GM12878 (cell line): ENCODE measurements at regions not wholly inside any gene's neighbourhood (a gene's known extent, or its start where the extent isn't known, plus 50 kb on each side); places are given as distances from the start of the nearest gene placed in this dataset.

Experiments used
- ATAC-seq: fragments of 200-7000 bp; cut with Tn5 transposase; 3 replicates; pipeline ENCODE4 v1.9.1; 2020; ENCODE audit warnings: mild to moderate bottlenecking, moderate library complexity
- BruUV-seq: library from RNA; stranded (reverse); fragments of 400-500 nt; replicated peaks from 2 replicates; lab custom pipeline; 2021; lab: Mats Ljungman, UMichigan
- CTCF ChIA-PET: fragments of 300-600 bp; sonication (Branson Sonifier 250); formaldehyde crosslinking; extraction: SDS; loops from one replicate; lab custom pipeline; 2021; ENCODE audit warnings: inconsistent platforms; lab: Yijun Ruan, JAX
- POLR2A ChIA-PET: fragments of 350-600 bp; formaldehyde crosslinking; extraction: SDS; loops from one replicate; lab custom pipeline; 2021; ENCODE audit warnings: inconsistent platforms; lab: Charles Lee
- RAD21 ChIA-PET: fragments of 300-600 bp; sonication (Branson Sonifier 250); formaldehyde crosslinking; loops from one replicate; lab custom pipeline; 2023; ENCODE audit warnings: antibody characterized with exemption; ENCODE audit not compliant: unreplicated experiment; lab: Charles Lee
- SMC1A ChIA-PET: fragments of 300-600 bp; sonication (Branson Sonifier 250); formaldehyde crosslinking; loops from one replicate; lab custom pipeline; 2023; ENCODE audit not compliant: unreplicated experiment, uncharacterized antibody; lab: Charles Lee
- DNase-seq: peaks from one replicate; pipeline ENCODE4 v3.0.0-alpha.2; 2011; ENCODE audit warnings: low read depth, low spot score
- FAIRE-seq: peaks from 3 replicates; lab custom pipeline; 2011; peaks lifted over from hg19 to GRCh38; lab: Jason Lieb, UNC
- H2AFZ ChIP-seq: 2 replicates; pipeline ENCODE4 v1.6.0; 2011; ENCODE audit warnings: low read depth, low read length, control low read depth; ENCODE audit not compliant: control insufficient read depth
- H3K27ac ChIP-seq: 2 replicates; pipeline ENCODE4 v1.5.1; 2011; ENCODE audit warnings: control low read depth; ENCODE audit not compliant: control insufficient read depth, insufficient read depth
- H3K27me3 ChIP-seq, 2 experiments: replicated peaks in 1 of 2; 2 replicates each; pipeline versions ENCODE4 v1.6.0 to v1.6.1; 2011; ENCODE audit warnings: low read length in 1 of 2; ENCODE audit not compliant: control insufficient read depth in 2 of 2, insufficient read depth in 2 of 2
- H3K36me3 ChIP-seq, 2 experiments: 2 replicates each; pipeline ENCODE4 v1.5.1; 2011; ENCODE audit warnings: low read length in 1 of 2; ENCODE audit not compliant: control insufficient read depth in 2 of 2, insufficient read depth in 2 of 2
- H3K4me1 ChIP-seq: 2 replicates; pipeline ENCODE4 v1.6.1; 2011; ENCODE audit warnings: mild to moderate bottlenecking, low read length, moderate library complexity, mixed read lengths; ENCODE audit not compliant: control insufficient read depth, insufficient read depth
- H3K4me2 ChIP-seq: 2 replicates; pipeline ENCODE4 v1.6.0; 2011; ENCODE audit warnings: control low read depth; ENCODE audit not compliant: control insufficient read depth, insufficient read depth
- H3K4me3 ChIP-seq: fragments of 200-600 bp; sonication (generic); 2 replicates; pipeline ENCODE4 v1.5.1; 2016
- H3K79me2 ChIP-seq: 2 replicates; pipeline ENCODE4 v1.6.0; 2011; ENCODE audit warnings: low read length; ENCODE audit not compliant: control insufficient read depth, insufficient read depth
- H3K9ac ChIP-seq: 2 replicates; pipeline ENCODE4 v1.8.0; 2011; ENCODE audit warnings: low read length, control low read depth, mixed read lengths; ENCODE audit not compliant: control insufficient read depth, insufficient read depth
- H3K9me3 ChIP-seq: replicated peaks from 3 replicates; pipeline ENCODE4 v1.5.1; 2011; ENCODE audit warnings: mild to moderate bottlenecking, low read length; ENCODE audit not compliant: control insufficient read depth, insufficient read depth
- H4K20me1 ChIP-seq: 2 replicates; pipeline ENCODE4 v1.6.0; 2011; ENCODE audit not compliant: control insufficient read depth, insufficient read depth
- BCL11A ChIP-seq: IDR thresholded peaks from 2 replicates; pipeline ENCODE4 v1.6.1; 2011; ENCODE audit warnings: low read depth, low read length
- BMI1 ChIP-seq: fragments of 450-650 bp; IDR thresholded peaks from 2 replicates; pipeline ENCODE4 v1.6.1; 2016; ENCODE audit warnings: mild to moderate bottlenecking, moderate library complexity, borderline replicate concordance
- CREB1 ChIP-seq: IDR thresholded peaks from 2 replicates; pipeline ENCODE4 v1.6.1; 2012; ENCODE audit warnings: low read depth, mild to moderate bottlenecking, inconsistent platforms
- NFXL1 ChIP-seq: fragments of 450-650 bp; IDR thresholded peaks from 2 replicates; pipeline ENCODE4 v1.6.1; 2017; ENCODE audit warnings: antibody characterized with exemption, mild to moderate bottlenecking, borderline replicate concordance
- PAX8 ChIP-seq: fragments of 450-650 bp; IDR thresholded peaks from 2 replicates; pipeline ENCODE4 v1.6.1; 2017; ENCODE audit warnings: mild to moderate bottlenecking, moderate library complexity
- SUZ12 ChIP-seq: fragments of 200-600 bp; sonication (generic); IDR thresholded peaks from one replicate; pipeline ENCODE4 v1.6.1; 2018; ENCODE audit warnings: antibody characterized with exemption, mild to moderate bottlenecking; ENCODE audit not compliant: unreplicated experiment
- TAF1 ChIP-seq: IDR thresholded peaks from 2 replicates; pipeline ENCODE4 v1.6.1; 2011; ENCODE audit warnings: mild to moderate bottlenecking, low read depth, low read length, borderline replicate concordance
- TBL1XR1 ChIP-seq: IDR thresholded peaks from 2 replicates; pipeline ENCODE4 v1.6.1; 2012; ENCODE audit warnings: low read depth, low read length, improper control_type of control experiment
- ZNF384 ChIP-seq: IDR thresholded peaks from 2 replicates; pipeline ENCODE4 v1.6.1; 2012; ENCODE audit warnings: low read depth, mild to moderate bottlenecking, low read length, improper control_type of control experiment, borderline replicate concordance
- WGBS: methylation state at CpG from one replicate; pipeline ENCODE4 v1.1.6; 2016; ENCODE audit warnings: low lambda C conversion rate; ENCODE audit not compliant: insufficient replicate concordance, insufficient coverage; ENCODE audit errors: missing lambda C conversion rate; 5-methylcytosine and 5-hydroxymethylcytosine counted together
- in situ Hi-C: fragments of 300-500 bp; cut with MboI; formaldehyde crosslinking; loops from 9 replicates; pipeline ENCODE4 v1.14.3; 2018; ENCODE audit warnings: mixed read lengths
- intact Hi-C: fragments of 100-400 bp; cut with micrococcal nuclease; formaldehyde crosslinking; loops from one replicate; pipeline ENCODE4 v1.14.2; 2022; ENCODE audit not compliant: unreplicated experiment
- TF ChIP-seq, protein P1 (sequence below): IDR thresholded peaks from 2 replicates; pipeline ENCODE4 v1.6.1; 2012; ENCODE audit warnings: low read length, inconsistent platforms
- TF ChIP-seq, protein P2 (sequence below): fragments of 450-650 bp; formaldehyde crosslinking; IDR thresholded peaks from 2 replicates; pipeline ENCODE4 v1.4.0; 2020; ENCODE audit warnings: mild to moderate bottlenecking, moderate library complexity
- TF ChIP-seq, protein P3 (sequence below), 3 experiments: IDR thresholded peaks in 2 of 3; conservative IDR thresholded peaks in 1 of 3; 2 replicates each; pipeline ENCODE4 v1.5.1; 2011; ENCODE audit warnings: low read depth in 3 of 3, low read length in 3 of 3, mild to moderate bottlenecking in 3 of 3, control low read depth in 2 of 3, moderate library complexity in 2 of 3, inconsistent platforms in 1 of 3, mixed read lengths in 1 of 3; ENCODE audit not compliant: control insufficient read depth in 2 of 3, insufficient read depth in 1 of 3; ENCODE audit errors: extremely low read depth in 1 of 3

DNA sequence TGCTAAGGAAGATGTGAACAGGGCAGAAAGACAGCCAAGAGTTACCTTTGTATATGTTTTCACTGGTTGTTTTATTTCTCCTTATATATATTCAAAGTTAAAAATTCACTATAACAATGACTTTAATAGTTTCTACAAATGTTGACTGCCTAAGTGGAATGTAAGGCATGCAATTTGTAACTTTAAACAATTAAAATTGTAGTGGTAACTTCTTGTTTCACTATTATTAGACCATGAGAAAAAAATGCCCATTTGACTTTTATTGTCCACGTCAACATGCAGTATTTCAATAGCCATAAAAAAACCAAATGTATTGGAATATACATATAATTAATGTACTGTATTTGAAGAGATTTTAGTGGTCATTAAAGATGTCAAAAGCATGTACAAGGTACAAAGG lies 340.7 kb upstream of the CBLB start:
- no peak overlapping the region for H3K4me3 ChIP-seq
- no peak overlapping the region for H3K9ac ChIP-seq
- TF ChIP-seq TBL1XR1 (no peak), BMI1 (no peak), BCL11A (no peak), PAX8 (no peak), NFXL1 (no peak), CREB1 (no peak), ZNF384 (no peak), SUZ12 (no peak), TAF1 (no peak)
- TF ChIP-seq, protein P1, sequence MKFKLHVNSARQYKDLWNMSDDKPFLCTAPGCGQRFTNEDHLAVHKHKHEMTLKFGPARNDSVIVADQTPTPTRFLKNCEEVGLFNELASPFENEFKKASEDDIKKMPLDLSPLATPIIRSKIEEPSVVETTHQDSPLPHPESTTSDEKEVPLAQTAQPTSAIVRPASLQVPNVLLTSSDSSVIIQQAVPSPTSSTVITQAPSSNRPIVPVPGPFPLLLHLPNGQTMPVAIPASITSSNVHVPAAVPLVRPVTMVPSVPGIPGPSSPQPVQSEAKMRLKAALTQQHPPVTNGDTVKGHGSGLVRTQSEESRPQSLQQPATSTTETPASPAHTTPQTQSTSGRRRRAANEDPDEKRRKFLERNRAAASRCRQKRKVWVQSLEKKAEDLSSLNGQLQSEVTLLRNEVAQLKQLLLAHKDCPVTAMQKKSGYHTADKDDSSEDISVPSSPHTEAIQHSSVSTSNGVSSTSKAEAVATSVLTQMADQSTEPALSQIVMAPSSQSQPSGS = no peak
- TF ChIP-seq, protein P2, sequence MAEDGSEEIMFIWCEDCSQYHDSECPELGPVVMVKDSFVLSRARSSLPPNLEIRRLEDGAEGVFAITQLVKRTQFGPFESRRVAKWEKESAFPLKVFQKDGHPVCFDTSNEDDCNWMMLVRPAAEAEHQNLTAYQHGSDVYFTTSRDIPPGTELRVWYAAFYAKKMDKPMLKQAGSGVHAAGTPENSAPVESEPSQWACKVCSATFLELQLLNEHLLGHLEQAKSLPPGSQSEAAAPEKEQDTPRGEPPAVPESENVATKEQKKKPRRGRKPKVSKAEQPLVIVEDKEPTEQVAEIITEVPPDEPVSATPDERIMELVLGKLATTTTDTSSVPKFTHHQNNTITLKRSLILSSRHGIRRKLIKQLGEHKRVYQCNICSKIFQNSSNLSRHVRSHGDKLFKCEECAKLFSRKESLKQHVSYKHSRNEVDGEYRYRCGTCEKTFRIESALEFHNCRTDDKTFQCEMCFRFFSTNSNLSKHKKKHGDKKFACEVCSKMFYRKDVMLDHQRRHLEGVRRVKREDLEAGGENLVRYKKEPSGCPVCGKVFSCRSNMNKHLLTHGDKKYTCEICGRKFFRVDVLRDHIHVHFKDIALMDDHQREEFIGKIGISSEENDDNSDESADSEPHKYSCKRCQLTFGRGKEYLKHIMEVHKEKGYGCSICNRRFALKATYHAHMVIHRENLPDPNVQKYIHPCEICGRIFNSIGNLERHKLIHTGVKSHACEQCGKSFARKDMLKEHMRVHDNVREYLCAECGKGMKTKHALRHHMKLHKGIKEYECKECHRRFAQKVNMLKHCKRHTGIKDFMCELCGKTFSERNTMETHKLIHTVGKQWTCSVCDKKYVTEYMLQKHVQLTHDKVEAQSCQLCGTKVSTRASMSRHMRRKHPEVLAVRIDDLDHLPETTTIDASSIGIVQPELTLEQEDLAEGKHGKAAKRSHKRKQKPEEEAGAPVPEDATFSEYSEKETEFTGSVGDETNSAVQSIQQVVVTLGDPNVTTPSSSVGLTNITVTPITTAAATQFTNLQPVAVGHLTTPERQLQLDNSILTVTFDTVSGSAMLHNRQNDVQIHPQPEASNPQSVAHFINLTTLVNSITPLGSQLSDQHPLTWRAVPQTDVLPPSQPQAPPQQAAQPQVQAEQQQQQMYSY (CRISPR knock-in tag) = no peak
- TF ChIP-seq, protein P3, sequence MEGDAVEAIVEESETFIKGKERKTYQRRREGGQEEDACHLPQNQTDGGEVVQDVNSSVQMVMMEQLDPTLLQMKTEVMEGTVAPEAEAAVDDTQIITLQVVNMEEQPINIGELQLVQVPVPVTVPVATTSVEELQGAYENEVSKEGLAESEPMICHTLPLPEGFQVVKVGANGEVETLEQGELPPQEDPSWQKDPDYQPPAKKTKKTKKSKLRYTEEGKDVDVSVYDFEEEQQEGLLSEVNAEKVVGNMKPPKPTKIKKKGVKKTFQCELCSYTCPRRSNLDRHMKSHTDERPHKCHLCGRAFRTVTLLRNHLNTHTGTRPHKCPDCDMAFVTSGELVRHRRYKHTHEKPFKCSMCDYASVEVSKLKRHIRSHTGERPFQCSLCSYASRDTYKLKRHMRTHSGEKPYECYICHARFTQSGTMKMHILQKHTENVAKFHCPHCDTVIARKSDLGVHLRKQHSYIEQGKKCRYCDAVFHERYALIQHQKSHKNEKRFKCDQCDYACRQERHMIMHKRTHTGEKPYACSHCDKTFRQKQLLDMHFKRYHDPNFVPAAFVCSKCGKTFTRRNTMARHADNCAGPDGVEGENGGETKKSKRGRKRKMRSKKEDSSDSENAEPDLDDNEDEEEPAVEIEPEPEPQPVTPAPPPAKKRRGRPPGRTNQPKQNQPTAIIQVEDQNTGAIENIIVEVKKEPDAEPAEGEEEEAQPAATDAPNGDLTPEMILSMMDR (IDR thresholded peaks at IDR 0.05 in 2 of 3, conservative IDR thresholded peaks at IDR 0.05 in 1 of 3; ENCODE audit: control insufficient read depth in 2 of 3, extremely low read depth in 1 of 3, insufficient read depth in 1 of 3, low read depth in 3 of 3, low read length in 3 of 3) = no peak
- WGBS = 39% methylated on average over 1 of the region's 1 CpG
- POLR2A ChIA-PET = no interaction called here
- FAIRE-seq (no peak), ATAC-seq (no peak), DNase-seq (no peak)
- SMC1A ChIA-PET = interaction anchor here (0.6 to 4.6 kb wide), 8 partner anchors 15 to 540 kb away, joined by 3 to 30 read pairs (median 4); no protein-coding TSS in a partner anchor
- intact Hi-C loops = loop anchor here (5.0 kb wide), 1 partner anchor 522 kb away; no protein-coding TSS in a partner anchor
- no peaks in the 10 kb centered on the region for H3K79me2 ChIP-seq
- no peak overlapping the region for H2AFZ ChIP-seq
- RAD21 ChIA-PET = interaction anchor here (0.6 to 1.6 kb wide), 4 partner anchors 22 to 508 kb away, joined by 3 to 4 read pairs (median 3); no protein-coding TSS in a partner anchor
- H3K36me3 ChIP-seq = peaks cover 0 to 6% of the 10 kb centered on the region in 2 experiments; a peak in 2 of 4 replicates
- no TSS peak for BruUV-seq
- H4K20me1 ChIP-seq = no peaks in the 10 kb centered on the region
- CTCF ChIA-PET = no interaction called here
- no peak overlapping the region for H3K27ac ChIP-seq
- in situ Hi-C loops = no loop called here
- H3K9me3 ChIP-seq = peaks cover 8% of the 10 kb centered on the region
- no peak overlapping the region for H3K4me2 ChIP-seq
- peaks cover 4% of the 10 kb centered on the region for H3K4me1 ChIP-seq
- no peaks in the 10 kb centered on the region for H3K27me3 ChIP-seq
